ENCODE measurements at regions not wholly inside any gene's neighbourhood (a gene's known extent, or its start where the extent isn't known, plus 50 kb on each side); places are given as distances from the start of the nearest gene placed in this dataset.

GRCh38 chr14:97402279-97402678 lies 605.1 kb downstream of the VRK1 start:
- H3K4me3 ChIP-seq (ENCODE audit: low read depth, low read length), result no peak overlapping the region
- no CpG with 5 or more reads among the region's 2 CpGs for WGBS (ENCODE audit: extremely low coverage, insufficient coverage, insufficient read length)
- H4K8ac ChIP-seq (ENCODE audit: low read depth, low read length), result no peak overlapping the region
- no peak overlapping the region for H4K12ac ChIP-seq (ENCODE audit: low read depth, low read length)
- H2BK12ac ChIP-seq (ENCODE audit: low read length), result no peak overlapping the region
- H3K23ac ChIP-seq (ENCODE audit: low read length), result no peak overlapping the region
- H3K79me1 ChIP-seq (ENCODE audit: low read length), result no peaks in the 10 kb centered on the region
- H3K14ac ChIP-seq (ENCODE audit: low read length), result no peak overlapping the region
- H2BK120ac ChIP-seq (ENCODE audit: insufficient read depth, low read length, poor library complexity), result no peak overlapping the region
- DNase-seq, result no peak
- no peak overlapping the region for H2BK5ac ChIP-seq (ENCODE audit: low read depth, low read length, poor library complexity)
- no peaks in the 10 kb centered on the region for H3K9me3 ChIP-seq (ENCODE audit: insufficient read depth, low read depth, low read length)
- H3K27ac ChIP-seq (ENCODE audit: low read depth, low read length), result no peak overlapping the region
- no peak overlapping the region for H3K4ac ChIP-seq (ENCODE audit: low read depth, low read length)
- H3K27me3 ChIP-seq (ENCODE audit: insufficient read depth, low read length), result no peaks in the 10 kb centered on the region
- H3K9ac ChIP-seq (ENCODE audit: low read length), result no peak overlapping the region
- no peak overlapping the region for H3K4me2 ChIP-seq (ENCODE audit: low read length)
- H2AFZ ChIP-seq (ENCODE audit: insufficient read depth, low read length, poor library complexity), result no peak overlapping the region
- H3K4me1 ChIP-seq (ENCODE audit: control insufficient read depth in 1 of 2, insufficient read depth in 2 of 2, low read length in 2 of 2), result no peaks in the 10 kb centered on the region
- no peak overlapping the region for H4K91ac ChIP-seq (ENCODE audit: low read depth, low read length)
- no peaks in the 10 kb centered on the region for H3K36me3 ChIP-seq (ENCODE audit: control insufficient read depth in 1 of 2, insufficient read depth in 2 of 2, low read length in 2 of 2)
- no peaks in the 10 kb centered on the region for H3K79me2 ChIP-seq (ENCODE audit: control insufficient read depth, insufficient read depth, low read length, poor library complexity)
- no peak overlapping the region for H2AK5ac ChIP-seq (ENCODE audit: low read length)
- no peak overlapping the region for H3K18ac ChIP-seq (ENCODE audit: low read length)

DNA sequence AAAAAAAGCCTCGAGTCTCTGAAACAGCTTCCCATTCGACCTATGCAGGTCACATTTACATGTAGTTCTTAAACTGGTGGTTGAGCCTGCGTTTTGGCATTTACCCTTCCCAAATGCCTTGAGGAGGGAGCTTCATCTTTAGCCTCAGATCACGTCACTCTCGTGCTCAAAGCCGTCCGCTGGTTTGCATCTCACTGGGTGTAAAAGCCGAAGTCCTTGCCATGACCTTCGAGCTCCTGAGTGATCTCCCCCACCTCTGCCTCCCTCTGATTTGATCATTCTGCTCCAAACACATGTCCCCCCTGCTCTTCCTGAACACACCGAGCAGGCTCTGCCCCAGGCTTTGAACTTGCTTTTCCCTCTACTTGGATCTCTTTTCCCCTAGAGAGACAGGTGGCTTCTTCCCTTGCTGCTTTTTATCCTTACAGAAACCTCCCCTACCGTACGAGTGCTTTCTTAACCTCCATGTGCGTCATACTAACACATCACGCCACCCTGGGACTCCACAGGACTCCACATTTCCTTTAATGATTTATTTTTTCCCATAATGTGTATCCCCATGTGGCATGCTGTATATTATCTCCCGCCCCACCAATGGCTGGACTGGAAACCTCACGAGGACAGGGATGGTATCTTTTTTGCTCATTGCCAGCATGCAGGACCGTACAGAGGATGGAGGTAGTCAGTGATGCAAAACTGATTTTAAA lies 610.7 kb downstream of the VRK1 start:
- Histone ChIP-seq H2AK5ac (ENCODE audit: low read length) (no peak overlapping the region), H3K27me3 (ENCODE audit: insufficient read depth, low read length) (peaks cover 7% of the 10 kb centered on the region), H3K9ac (ENCODE audit: low read length) (no peak overlapping the region), H3K4ac (ENCODE audit: low read depth, low read length) (no peak overlapping the region), H3K4me2 (ENCODE audit: low read length) (no peak overlapping the region), H3K36me3 (ENCODE audit: control insufficient read depth in 1 of 2, insufficient read depth in 2 of 2, low read length in 2 of 2) (no peaks in the 10 kb centered on the region), H4K12ac (ENCODE audit: low read depth, low read length) (no peak overlapping the region), H4K91ac (ENCODE audit: low read depth, low read length) (no peak overlapping the region), H2BK5ac (ENCODE audit: low read depth, low read length, poor library complexity) (no peak overlapping the region), H3K4me3 (ENCODE audit: low read depth, low read length) (no peak overlapping the region), H3K27ac (ENCODE audit: low read depth, low read length) (no peak overlapping the region), H3K9me3 (ENCODE audit: insufficient read depth, low read depth, low read length) (no peaks in the 10 kb centered on the region), H2BK120ac (ENCODE audit: insufficient read depth, low read length, poor library complexity) (no peak overlapping the region), H4K8ac (ENCODE audit: low read depth, low read length) (no peak overlapping the region), H3K18ac (ENCODE audit: low read length) (no peak overlapping the region), H3K14ac (ENCODE audit: low read length) (no peak overlapping the region), H3K23ac (ENCODE audit: low read length) (no peak overlapping the region), H3K4me1 (ENCODE audit: control insufficient read depth in 1 of 2, insufficient read depth in 2 of 2, low read length in 2 of 2) (no peaks in the 10 kb centered on the region), H2AFZ (ENCODE audit: insufficient read depth, low read length, poor library complexity) (no peak overlapping the region), H3K79me2 (ENCODE audit: control insufficient read depth, insufficient read depth, low read length, poor library complexity) (no peaks in the 10 kb centered on the region), H2BK12ac (ENCODE audit: low read length) (no peak overlapping the region), H3K79me1 (ENCODE audit: low read length) (no peaks in the 10 kb centered on the region)
- WGBS (ENCODE audit: extremely low coverage, insufficient coverage, insufficient read length), result no CpG with 5 or more reads among the region's 17 CpGs
- DNase-seq, result no peak

DNA sequence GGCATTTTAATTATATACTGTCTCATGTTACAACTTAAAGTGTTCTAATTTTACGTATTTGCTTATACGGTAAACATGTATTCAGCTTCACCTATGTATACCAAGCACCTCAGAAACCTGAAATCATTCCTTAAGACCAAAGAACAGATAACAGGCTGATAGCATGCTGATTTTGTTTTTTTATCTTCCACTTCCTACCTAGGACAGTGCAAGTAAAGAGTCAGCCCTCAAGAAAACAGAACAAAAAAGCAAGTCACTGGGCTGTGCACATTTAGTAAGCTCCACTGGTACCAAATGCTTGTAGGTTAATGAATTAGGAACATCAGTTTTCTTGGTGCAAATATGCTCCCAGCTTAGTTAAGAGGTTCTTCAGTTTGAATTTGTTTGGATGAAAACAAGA lies 611.3 kb downstream of the VRK1 start:
- WGBS (ENCODE audit: extremely low coverage, insufficient coverage, insufficient read length), result no CpG with 5 or more reads among the region's 2 CpGs
- no peaks in the 10 kb centered on the region for H3K9me3 ChIP-seq (ENCODE audit: insufficient read depth, low read depth, low read length)
- no peaks in the 10 kb centered on the region for H3K79me1 ChIP-seq (ENCODE audit: low read length)

GRCh38 chr14:97408937-97409815 lies 612.0 kb downstream of the VRK1 start:
- Histone ChIP-seq H2BK12ac (ENCODE audit: low read length) (no peak overlapping the region), H3K23ac (ENCODE audit: low read length) (no peak overlapping the region), H3K4me1 (ENCODE audit: control insufficient read depth in 1 of 2, insufficient read depth in 2 of 2, low read length in 2 of 2) (peaks cover 0 to 2% of the 10 kb centered on the region in 2 experiments), H3K4me2 (ENCODE audit: low read length) (no peak overlapping the region), H3K4me3 (ENCODE audit: low read depth, low read length) (no peak overlapping the region), H3K9ac (ENCODE audit: low read length) (no peak overlapping the region), H4K12ac (ENCODE audit: low read depth, low read length) (no peak overlapping the region), H3K9me3 (ENCODE audit: insufficient read depth, low read depth, low read length) (no peaks in the 10 kb centered on the region), H2AK5ac (ENCODE audit: low read length) (no peak overlapping the region), H3K27me3 (ENCODE audit: insufficient read depth, low read length) (peaks cover 18% of the 10 kb centered on the region), H2AFZ (ENCODE audit: insufficient read depth, low read length, poor library complexity) (no peak overlapping the region), H3K4ac (ENCODE audit: low read depth, low read length) (no peak overlapping the region), H3K14ac (ENCODE audit: low read length) (no peak overlapping the region), H2BK5ac (ENCODE audit: low read depth, low read length, poor library complexity) (no peak overlapping the region), H4K8ac (ENCODE audit: low read depth, low read length) (no peak overlapping the region), H3K79me1 (ENCODE audit: low read length) (no peaks in the 10 kb centered on the region), H3K79me2 (ENCODE audit: control insufficient read depth, insufficient read depth, low read length, poor library complexity) (no peaks in the 10 kb centered on the region), H2BK120ac (ENCODE audit: insufficient read depth, low read length, poor library complexity) (no peak overlapping the region), H3K27ac (ENCODE audit: low read depth, low read length) (no peak overlapping the region), H4K91ac (ENCODE audit: low read depth, low read length) (no peak overlapping the region), H3K36me3 (ENCODE audit: control insufficient read depth in 1 of 2, insufficient read depth in 2 of 2, low read length in 2 of 2) (no peaks in the 10 kb centered on the region), H3K18ac (ENCODE audit: low read length) (no peak overlapping the region)
- WGBS (ENCODE audit: extremely low coverage, insufficient coverage, insufficient read length), result no CpG with 5 or more reads among the region's 21 CpGs
- peak in 1 of 2 donors; percentile 13 for DNase-seq

More for the DNA sequence above, 611.3 kb downstream of the VRK1 start:
- Histone ChIP-seq H3K14ac (ENCODE audit: low read length) (no peak overlapping the region), H4K91ac (ENCODE audit: low read depth, low read length) (no peak overlapping the region), H2BK5ac (ENCODE audit: low read depth, low read length, poor library complexity) (no peak overlapping the region), H2AK5ac (ENCODE audit: low read length) (no peak overlapping the region), H3K9ac (ENCODE audit: low read length) (no peak overlapping the region), H3K4me2 (ENCODE audit: low read length) (no peak overlapping the region), H3K79me2 (ENCODE audit: control insufficient read depth, insufficient read depth, low read length, poor library complexity) (no peaks in the 10 kb centered on the region), H2AFZ (ENCODE audit: insufficient read depth, low read length, poor library complexity) (no peak overlapping the region), H2BK12ac (ENCODE audit: low read length) (no peak overlapping the region), H3K18ac (ENCODE audit: low read length) (no peak overlapping the region), H4K8ac (ENCODE audit: low read depth, low read length) (no peak overlapping the region), H3K4me1 (ENCODE audit: control insufficient read depth in 1 of 2, insufficient read depth in 2 of 2, low read length in 2 of 2) (no peaks in the 10 kb centered on the region), H2BK120ac (ENCODE audit: insufficient read depth, low read length, poor library complexity) (no peak overlapping the region), H3K36me3 (ENCODE audit: control insufficient read depth in 1 of 2, insufficient read depth in 2 of 2, low read length in 2 of 2) (no peaks in the 10 kb centered on the region), H3K27me3 (ENCODE audit: insufficient read depth, low read length) (peaks cover 12% of the 10 kb centered on the region), H3K4me3 (ENCODE audit: low read depth, low read length) (no peak overlapping the region), H4K12ac (ENCODE audit: low read depth, low read length) (no peak overlapping the region), H3K23ac (ENCODE audit: low read length) (no peak overlapping the region), H3K4ac (ENCODE audit: low read depth, low read length) (no peak overlapping the region), H3K27ac (ENCODE audit: low read depth, low read length) (no peak overlapping the region)
- no peak for DNase-seq
